Body of pancreas (tissue), 4 donors: ENCODE measurements at regions not wholly inside any gene's neighbourhood (a gene's known extent, or its start where the extent isn't known, plus 50 kb on each side); places are given as distances from the start of the nearest gene placed in this dataset.

Experiments
- ATAC-seq: fragments of 150-250 bp; one replicate; pipeline ENCODE4 v1.9.1; 2016
- DNase-seq, 4 donors: peaks; one replicate each; pipeline ENCODE4 v3.0.0-alpha.2; 2019
- H3K27ac ChIP-seq, 4 donors: fragments of 200-600 bp; sonication (generic); 1 replicate in 3 of 4; 2 replicates in 1 of 4; pipeline versions ENCODE4 v1.5.1 to v1.6.1; 2016 to 2019; ENCODE audit warnings: mild to moderate bottlenecking in 1 of 4, mixed read lengths in 1 of 4, moderate library complexity in 1 of 4
- H3K27me3 ChIP-seq, 2 donors: fragments of 200-600 bp; sonication (generic); one replicate each; pipeline ENCODE4 v1.6.0; 2016; ENCODE audit warnings: mild to moderate bottlenecking in 1 of 2
- H3K36me3 ChIP-seq, 2 donors: fragments of 200-600 bp; sonication (generic); replicated peaks in 1 of 2; 2 replicates each; pipeline ENCODE4 v1.5.1; 2016; ENCODE audit warnings: low read depth in 2 of 2; ENCODE audit not compliant: insufficient read depth in 1 of 2
- H3K4me1 ChIP-seq: fragments of 200-600 bp; sonication (generic); one replicate; pipeline ENCODE4 v1.6.0; 2016
- H3K4me3 ChIP-seq, 2 donors: fragments of 200-600 bp; sonication (generic); 1 replicate in 1 of 2; 2 replicates in 1 of 2; pipeline ENCODE4 v1.5.1; 2016 to 2019
- H3K9me3 ChIP-seq, 3 donors: fragments of 200-600 bp; sonication (generic); 1 replicate in 2 of 3; 2 replicates in 1 of 3; pipeline ENCODE4 v1.5.1; 2016
- CTCF ChIP-seq, 7 experiments: fragments of 450-650 bp in 4 of 7; fragments of 200-600 bp in 3 of 7; sonication (generic) in 3 of 7; IDR thresholded peaks; one replicate each; pipeline ENCODE4 v1.5.1; 2016 to 2019; ENCODE audit warnings: antibody characterized with exemption in 7 of 7
- POLR2A ChIP-seq, 3 donors: fragments of 450-650 bp; IDR thresholded peaks; one replicate each; pipeline ENCODE4 v1.6.1; 2016; ENCODE audit warnings: antibody characterized with exemption in 3 of 3, mild to moderate bottlenecking in 2 of 3
- WGBS, 2 donors: methylation state at CpG; one replicate each; pipeline ENCODE4 v1.1.5; 2017; 5-methylcytosine and 5-hydroxymethylcytosine counted together
- intact Hi-C: fragments of 100-400 bp; cut with DNase I; formaldehyde crosslinking; loops from one replicate; pipeline ENCODE4 v1.15.1; 2023

GRCh38 chr5:133703935-133704334, 91.6 kb upstream of the FSTL4 start:
- DNase-seq (no peak), ATAC-seq (no peak)
- Histone ChIP-seq H3K27ac (no peak overlapping the region), H3K4me3 (no peak overlapping the region), H3K9me3 (no peaks in the 10 kb centered on the region), H3K36me3 (no peaks in the 10 kb centered on the region), H3K27me3 (no peaks in the 10 kb centered on the region), H3K4me1 (no peaks in the 10 kb centered on the region)
- TF ChIP-seq CTCF (IDR thresholded peaks at IDR 0.05): no peak
- TF ChIP-seq POLR2A (IDR thresholded peaks at IDR 0.05): no peak
- intact Hi-C loops: no loop called here
- 76 to 79% methylated on average over 1 of the region's 1 CpG for WGBS, 2 donors

DNA sequence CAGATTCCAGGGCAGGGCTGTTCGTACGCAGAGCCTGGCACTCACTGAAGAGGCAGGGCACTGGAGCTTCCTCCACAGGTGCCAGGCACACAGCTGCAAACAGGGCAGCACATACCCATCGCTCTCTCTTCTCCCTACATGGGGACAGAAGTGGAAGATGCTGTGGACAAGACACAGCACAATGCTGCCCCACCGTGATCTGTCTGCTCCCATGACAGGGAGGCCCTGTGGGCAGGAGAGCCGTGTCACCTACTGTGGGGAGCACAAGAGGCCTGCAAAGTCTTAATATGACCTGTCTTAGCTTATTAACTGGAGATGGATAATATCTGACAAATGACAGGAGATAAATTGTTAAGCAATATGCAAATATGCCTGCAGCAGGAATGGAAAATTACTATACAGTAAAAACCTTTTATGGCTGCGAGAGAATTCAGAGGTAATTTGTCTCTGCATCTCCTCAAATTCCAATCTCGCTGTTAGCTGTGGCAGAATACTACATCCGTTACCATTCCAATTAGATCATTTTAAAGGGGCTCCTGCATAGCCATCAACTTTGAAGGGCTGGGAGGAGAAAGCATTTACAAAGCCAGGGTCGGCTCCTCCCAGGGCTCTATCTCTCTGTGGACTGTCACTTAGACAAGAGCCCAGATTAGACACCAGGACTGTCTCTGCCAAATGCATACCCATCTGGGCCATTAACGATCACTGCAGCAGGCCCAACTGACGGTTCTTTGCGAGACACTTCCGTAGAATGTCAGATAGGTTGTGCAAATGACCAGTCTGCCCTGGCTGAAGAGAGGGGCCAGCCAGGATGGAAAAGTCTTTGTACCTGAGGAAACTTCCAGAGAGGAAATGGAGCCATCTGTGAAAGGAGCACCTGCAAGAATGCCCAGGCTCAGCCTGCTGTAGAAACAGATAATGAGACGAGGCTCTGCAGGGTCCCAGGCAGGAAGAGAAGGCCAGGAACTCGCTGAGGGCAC, 90.7 kb upstream of the FSTL4 start:
- ATAC-seq: no peak
- WGBS, 2 donors: 77 to 78% methylated on average over 15 of the region's 15 CpGs
- TF ChIP-seq CTCF (IDR thresholded peaks at IDR 0.05) (no peak), POLR2A (IDR thresholded peaks at IDR 0.05) (no peak)
- no peak for DNase-seq
- no peaks in the 10 kb centered on the region for H3K27me3 ChIP-seq
- H3K4me3 ChIP-seq: no peak overlapping the region
- intact Hi-C loops: no loop called here
- no peak overlapping the region for H3K27ac ChIP-seq
- H3K9me3 ChIP-seq: no peaks in the 10 kb centered on the region
- H3K4me1 ChIP-seq: no peaks in the 10 kb centered on the region
- H3K36me3 ChIP-seq: no peaks in the 10 kb centered on the region

DNA sequence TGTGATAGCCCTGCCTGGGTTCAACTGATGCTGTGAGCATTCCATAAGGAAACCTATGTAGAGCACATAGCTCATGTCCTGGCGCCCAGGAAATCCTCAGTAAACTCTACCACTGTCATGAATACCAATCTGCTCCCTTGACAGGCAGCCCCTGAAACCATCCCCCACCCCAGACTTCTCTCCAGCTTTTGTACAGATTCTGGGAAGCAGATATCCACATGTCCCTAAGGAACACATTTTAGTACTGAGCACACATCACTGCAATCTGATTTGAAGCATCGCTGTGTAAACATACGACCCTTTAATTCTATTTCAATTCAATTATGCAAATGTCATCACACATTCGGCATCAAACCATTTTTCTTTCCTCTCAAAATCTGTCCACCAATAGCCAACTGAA, 89.5 kb upstream of the FSTL4 start:
- H3K9me3 ChIP-seq: no peaks in the 10 kb centered on the region
- ATAC-seq (no peak), DNase-seq (no peak)
- no peaks in the 10 kb centered on the region for H3K4me1 ChIP-seq
- intact Hi-C loops: no loop called here
- no peaks in the 10 kb centered on the region for H3K27me3 ChIP-seq
- 67 to 70% methylated on average over 3 to 4 of the region's 4 CpGs for WGBS, 2 donors
- no peak overlapping the region for H3K27ac ChIP-seq
- TF ChIP-seq POLR2A (IDR thresholded peaks at IDR 0.05) (no peak), CTCF (IDR thresholded peaks at IDR 0.05) (no peak)
- H3K4me3 ChIP-seq: no peak overlapping the region
- no peaks in the 10 kb centered on the region for H3K36me3 ChIP-seq

DNA sequence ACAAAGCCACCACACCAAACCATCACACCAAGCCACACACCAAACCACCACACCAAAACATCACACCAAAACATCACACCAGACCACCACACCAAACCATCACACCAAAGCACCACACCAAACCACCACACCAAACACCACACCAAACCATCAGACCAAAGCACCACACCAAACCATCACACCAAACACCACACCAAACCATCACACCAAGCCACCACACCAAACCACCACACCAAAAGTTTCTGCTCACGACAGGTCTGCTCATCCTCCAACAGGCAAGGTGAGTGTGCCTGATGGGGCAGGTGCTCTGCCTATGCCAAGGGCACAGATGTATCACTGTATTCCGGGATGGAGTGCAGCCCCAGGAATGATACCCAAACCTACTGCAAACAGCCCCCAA, 87.9 kb upstream of the FSTL4 start:
- 87% methylated on average over 2 of the region's 2 CpGs; no CpG with 5 or more reads in 1 of the 2 donors for WGBS, 2 donors
- Histone ChIP-seq H3K4me3 (no peak overlapping the region), H3K4me1 (no peaks in the 10 kb centered on the region), H3K9me3 (no peaks in the 10 kb centered on the region), H3K36me3 (no peaks in the 10 kb centered on the region), H3K27ac (no peak overlapping the region), H3K27me3 (no peaks in the 10 kb centered on the region)
- no peak for DNase-seq
- intact Hi-C loops: no loop called here
- TF ChIP-seq CTCF (IDR thresholded peaks at IDR 0.05) (no peak), POLR2A (IDR thresholded peaks at IDR 0.05) (no peak)
- no peak for ATAC-seq
